HCT116 (cell line): ENCODE measurements at regions not wholly inside any gene's neighbourhood (a gene's known extent, or its start where the extent isn't known, plus 50 kb on each side); places are given as distances from the start of the nearest gene placed in this dataset.

Experiments
- ATAC-seq: fragments of 200-7000 bp; cut with Tn5 transposase; 2 replicates; pipeline ENCODE4 v1.9.1; 2020; ENCODE audit warnings: mild to moderate bottlenecking, moderate library complexity
- BruUV-seq: library from RNA; stranded (reverse); fragments of 400-500 nt; replicated peaks from 2 replicates; lab custom pipeline; 2021; lab: Mats Ljungman, UMichigan
- CTCF ChIA-PET: fragments of 300-600 bp; sonication (Branson Sonifier 250); formaldehyde crosslinking; loops from one replicate; lab custom pipeline; 2021; ENCODE audit warnings: antibody characterized with exemption; lab: Charles Lee
- POLR2A ChIA-PET: fragments of 300-600, 350-600 bp; sonication (Branson Sonifier 250); formaldehyde crosslinking; loops from one replicate; lab custom pipeline; 2021; ENCODE audit warnings: antibody characterized with exemption; lab: Charles Lee
- RAD21 ChIA-PET, 2 experiments: fragments of 300-600 bp; sonication (Branson Sonifier 250); formaldehyde crosslinking; loops; one replicate each; lab custom pipeline; 2023; ENCODE audit warnings: low total read pairs in 2 of 2; ENCODE audit not compliant: uncharacterized antibody in 2 of 2, unreplicated experiment in 2 of 2, low non-redundant PET in 1 of 2; lab: Charles Lee
- DNase-seq: peaks from one replicate; pipeline ENCODE4 v3.0.0-alpha.2; 2010; ENCODE audit warnings: low read depth, low spot score
- H2AFZ ChIP-seq: fragments of 200-600 bp; shearing (Covaris generic), sonication (generic); 2 replicates; pipeline ENCODE4 v1.6.1; 2017; ENCODE audit warnings: low read depth, mixed run types, mixed read lengths, antibody characterized with exemption, low read length; ENCODE audit not compliant: poor library complexity, severe bottlenecking
- H3K27ac ChIP-seq: 2 replicates; pipeline ENCODE4 v1.5.1; 2012; ENCODE audit warnings: low read depth, low read length
- H3K27me3 ChIP-seq: fragments of 200-600 bp; sonication (generic); 2 replicates; pipeline ENCODE4 v1.6.1; 2016; ENCODE audit warnings: mixed run types, low read length, mixed read lengths; ENCODE audit not compliant: insufficient read depth
- H3K36me3 ChIP-seq, 2 experiments: fragments of 200-500 bp in 1 of 2; fragments of 200-600 bp in 1 of 2; sonication (Bioruptor generic) in 1 of 2; sonication (generic) in 1 of 2; 2 replicates each; pipeline versions ENCODE4 v1.5.1 to v1.6.1; 2014 to 2016; ENCODE audit warnings: low read length in 2 of 2, inconsistent platforms in 1 of 2, mixed read lengths in 1 of 2, mixed run types in 1 of 2; ENCODE audit not compliant: insufficient read depth in 2 of 2, control insufficient read depth in 1 of 2
- H3K4me1 ChIP-seq, 2 experiments: fragments of 200-600 bp in 1 of 2; sonication (generic) in 1 of 2; 2 replicates each; pipeline versions ENCODE4 v1.5.1 to v1.6.1; 2012 to 2017; ENCODE audit warnings: low read length in 2 of 2, inconsistent platforms in 1 of 2, mild to moderate bottlenecking in 1 of 2, mixed read lengths in 1 of 2, mixed run types in 1 of 2, moderate library complexity in 1 of 2; ENCODE audit not compliant: insufficient read depth in 2 of 2, control insufficient read depth in 1 of 2
- H3K4me2 ChIP-seq: fragments of 200-600 bp; sonication (generic); 2 replicates; pipeline ENCODE4 v1.6.1; 2017; ENCODE audit warnings: mixed run types, low read length, mixed read lengths
- H3K4me3 ChIP-seq, 2 experiments: fragments of 200-600 bp in 1 of 2; sonication (generic) in 1 of 2; replicated peaks in 1 of 2; 2 replicates each; pipeline ENCODE4 v1.5.1; 2011 to 2016; ENCODE audit warnings: low read length in 2 of 2, control low read depth in 1 of 2, low read depth in 1 of 2, mild to moderate bottlenecking in 1 of 2, mixed read lengths in 1 of 2, mixed run types in 1 of 2
- H3K79me2 ChIP-seq: fragments of 200-600 bp; sonication (generic); 2 replicates; pipeline ENCODE4 v1.6.1; 2017; ENCODE audit warnings: mild to moderate bottlenecking, mixed run types, low read length, moderate library complexity, mixed read lengths; ENCODE audit not compliant: insufficient read depth
- H3K9ac ChIP-seq: fragments of 200-600 bp; sonication (generic); 2 replicates; pipeline ENCODE4 v1.6.1; 2016; ENCODE audit warnings: low read length, mixed read lengths
- H3K9me2 ChIP-seq: fragments of 200-600 bp; sonication (generic), shearing (Covaris generic); 2 replicates; pipeline ENCODE4 v1.6.1; 2017; ENCODE audit warnings: mixed run types, mild to moderate bottlenecking, moderate library complexity; ENCODE audit not compliant: insufficient read depth
- H3K9me3 ChIP-seq, 2 experiments: fragments of 200-500 bp in 1 of 2; fragments of 200-600 bp in 1 of 2; sonication (Bioruptor generic) in 1 of 2; sonication (generic) in 1 of 2; 2 replicates each; pipeline ENCODE4 v1.6.1; 2014 to 2017; ENCODE audit warnings: low read length in 2 of 2, mixed read lengths in 2 of 2, inconsistent platforms in 1 of 2, low read depth in 1 of 2, mild to moderate bottlenecking in 1 of 2, mixed run types in 1 of 2, moderate library complexity in 1 of 2; ENCODE audit not compliant: control insufficient read depth in 1 of 2, insufficient read depth in 1 of 2
- H4K20me1 ChIP-seq: fragments of 200-600 bp; sonication (generic), shearing (Covaris generic); 2 replicates; pipeline ENCODE4 v1.6.1; 2017; ENCODE audit warnings: mixed run types, mild to moderate bottlenecking, moderate library complexity; ENCODE audit not compliant: insufficient read depth
- CBX3 ChIP-seq: IDR thresholded peaks from 2 replicates; pipeline ENCODE4 v1.6.1; 2012; ENCODE audit warnings: low read depth
- ELF1 ChIP-seq: IDR thresholded peaks from 2 replicates; pipeline ENCODE4 v1.6.1; 2012; ENCODE audit warnings: low read depth, borderline replicate concordance
- EZH2 ChIP-seq: fragments of 200-600 bp; sonication (generic); IDR thresholded peaks from 2 replicates; pipeline ENCODE4 v1.6.1; 2017; ENCODE audit warnings: antibody characterized with exemption, mixed run types
- EZH2phosphoT487 ChIP-seq: fragments of 200-600 bp; IDR thresholded peaks from 2 replicates; pipeline ENCODE4 v1.6.1; 2018; ENCODE audit warnings: antibody characterized with exemption, borderline replicate concordance
- POLR2AphosphoS5 ChIP-seq: IDR thresholded peaks from 2 replicates; pipeline ENCODE4 v1.6.1; 2011; ENCODE audit warnings: mild to moderate bottlenecking, low read depth, low read length, moderate library complexity
- RAD21 ChIP-seq: IDR thresholded peaks from 2 replicates; pipeline ENCODE4 v1.6.1; 2012; ENCODE audit warnings: low read depth, mild to moderate bottlenecking
- SIN3A ChIP-seq: IDR thresholded peaks from 2 replicates; pipeline ENCODE4 v1.6.1; 2012; ENCODE audit warnings: low read depth
- YY1 ChIP-seq: IDR thresholded peaks from 2 replicates; pipeline ENCODE4 v1.6.1; 2011; ENCODE audit warnings: low read length, low read depth, moderate library complexity, mild to moderate bottlenecking; ENCODE audit not compliant: insufficient replicate concordance; ENCODE audit errors: extremely low read depth
- intact Hi-C: fragments of 100-400 bp; cut with micrococcal nuclease; formaldehyde crosslinking; loops from 2 replicates; pipeline ENCODE4 v1.10.0; 2022
- TF ChIP-seq, protein P1 (sequence below): IDR thresholded peaks from 2 replicates; pipeline ENCODE4 v1.6.1; 2011; ENCODE audit warnings: mild to moderate bottlenecking, low read length, moderate library complexity; ENCODE audit not compliant: insufficient replicate concordance; ENCODE audit errors: extremely low read depth

DNA sequence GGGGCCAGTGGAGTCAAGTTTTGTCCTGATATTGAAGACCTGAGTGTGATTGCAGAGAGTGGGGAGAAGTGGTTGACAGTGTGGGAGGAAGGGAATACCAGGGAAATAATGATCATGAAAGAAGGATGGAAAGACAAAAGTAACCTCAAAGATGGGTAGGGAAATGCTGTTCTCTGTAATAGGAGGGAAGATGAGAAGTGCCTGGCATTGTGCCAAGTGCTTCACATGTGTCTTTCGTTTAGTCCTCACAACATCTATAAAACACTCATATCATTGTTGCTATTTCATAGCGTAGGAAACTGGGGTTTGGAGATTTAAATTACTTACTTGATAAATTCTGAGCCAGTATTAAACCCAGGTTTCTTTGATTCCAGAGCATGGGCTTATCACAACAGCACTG is 472.3 kb downstream of the LRRC70 start (continued):
- TF ChIP-seq RAD21 (no peak), ELF1 (no peak)

DNA sequence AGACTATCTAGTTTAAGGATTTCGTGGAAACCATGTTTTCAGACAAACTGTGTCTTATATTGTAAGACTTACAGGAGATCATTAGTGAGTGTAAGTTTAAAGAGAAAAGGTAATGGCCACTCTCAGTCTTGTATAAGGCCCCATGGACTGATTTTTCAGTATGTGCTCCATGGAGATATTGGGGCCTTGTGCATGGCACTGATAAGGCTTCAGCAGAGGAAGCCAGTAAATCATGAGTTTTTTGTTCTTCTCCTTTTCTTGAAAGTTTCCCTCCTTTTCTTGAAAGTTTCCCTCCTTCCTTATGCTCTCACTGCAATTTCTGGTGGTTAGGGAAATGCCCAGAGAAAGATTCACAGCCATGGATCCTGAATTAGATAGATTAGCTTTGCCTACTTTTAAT is 471.3 kb downstream of the LRRC70 start:
- Histone ChIP-seq H4K20me1 (no peaks in the 10 kb centered on the region), H3K4me1 (no peaks in the 10 kb centered on the region), H3K4me2 (no peak overlapping the region), H2AFZ (no peak overlapping the region), H3K27me3 (no peaks in the 10 kb centered on the region), H3K36me3 (no peaks in the 10 kb centered on the region), H3K9ac (no peak overlapping the region), H3K27ac (no peak overlapping the region), H3K4me3 (no peak overlapping the region), H3K79me2 (no peaks in the 10 kb centered on the region), H3K9me2 (no peaks in the 10 kb centered on the region), H3K9me3 (peaks cover 0 to 10% of the 10 kb centered on the region in 2 experiments; a peak in 2 of 4 replicates)
- CTCF ChIA-PET = no interaction called here
- POLR2A ChIA-PET = no interaction called here
- DNase-seq (no peak), ATAC-seq (no peak)
- no TSS peak for BruUV-seq
- RAD21 ChIA-PET = no interaction called here
- no peak for TF ChIP-seq YY1
- TF ChIP-seq, protein P1, sequence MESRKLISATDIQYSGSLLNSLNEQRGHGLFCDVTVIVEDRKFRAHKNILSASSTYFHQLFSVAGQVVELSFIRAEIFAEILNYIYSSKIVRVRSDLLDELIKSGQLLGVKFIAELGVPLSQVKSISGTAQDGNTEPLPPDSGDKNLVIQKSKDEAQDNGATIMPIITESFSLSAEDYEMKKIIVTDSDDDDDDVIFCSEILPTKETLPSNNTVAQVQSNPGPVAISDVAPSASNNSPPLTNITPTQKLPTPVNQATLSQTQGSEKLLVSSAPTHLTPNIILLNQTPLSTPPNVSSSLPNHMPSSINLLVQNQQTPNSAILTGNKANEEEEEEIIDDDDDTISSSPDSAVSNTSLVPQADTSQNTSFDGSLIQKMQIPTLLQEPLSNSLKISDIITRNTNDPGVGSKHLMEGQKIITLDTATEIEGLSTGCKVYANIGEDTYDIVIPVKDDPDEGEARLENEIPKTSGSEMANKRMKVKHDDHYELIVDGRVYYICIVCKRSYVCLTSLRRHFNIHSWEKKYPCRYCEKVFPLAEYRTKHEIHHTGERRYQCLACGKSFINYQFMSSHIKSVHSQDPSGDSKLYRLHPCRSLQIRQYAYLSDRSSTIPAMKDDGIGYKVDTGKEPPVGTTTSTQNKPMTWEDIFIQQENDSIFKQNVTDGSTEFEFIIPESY = no peak
- TF ChIP-seq POLR2AphosphoS5 = no peak
- TF ChIP-seq CBX3 = no peak
- no peak for TF ChIP-seq EZH2phosphoT487
- no peak for TF ChIP-seq ELF1
- TF ChIP-seq SIN3A = no peak
- TF ChIP-seq RAD21 = no peak
- no peak for TF ChIP-seq EZH2
- intact Hi-C loops = no loop called here
